ACC112 (cell line): ENCODE measurements at regions not wholly inside any gene's neighbourhood (a gene's known extent, or its start where the extent isn't known, plus 50 kb on each side); places are given as distances from the start of the nearest gene placed in this dataset.
"Not testable (repeated sequence)": the region's sequence is repeated elsewhere in the genome, so short reads cannot be mapped to it uniquely, and the experiment has no call there.

Experiments
- H2AFZ ChIP-seq: fragments of 200-600 bp; sonication (generic); one replicate; pipeline ENCODE4 v1.6.0; 2017; ENCODE audit warnings: antibody characterized with exemption, low read length; ENCODE audit not compliant: unreplicated experiment
- H3K27ac ChIP-seq: fragments of 200-600 bp; sonication (generic); 2 replicates; pipeline ENCODE4 v1.5.1; 2014; ENCODE audit warnings: low read depth, mild to moderate bottlenecking, antibody characterized with exemption, low read length, moderate library complexity
- H3K27me3 ChIP-seq: fragments of 200-600 bp; sonication (generic); 2 replicates; pipeline ENCODE4 v1.6.1; 2014; ENCODE audit warnings: mild to moderate bottlenecking, antibody characterized with exemption, low read length, moderate library complexity, mixed read lengths; ENCODE audit not compliant: insufficient read depth
- H3K36me3 ChIP-seq: fragments of 200-600 bp; sonication (generic); 2 replicates; pipeline ENCODE4 v1.6.1; 2016; ENCODE audit warnings: mild to moderate bottlenecking, antibody characterized with exemption, low read length, moderate library complexity, mixed read lengths; ENCODE audit not compliant: insufficient read depth
- H3K4me1 ChIP-seq: fragments of 200-600 bp; sonication (generic); one replicate; pipeline ENCODE4 v1.6.1; 2016; ENCODE audit warnings: low read length, mixed read lengths; ENCODE audit not compliant: insufficient read depth, unreplicated experiment, control insufficient read depth
- H3K4me3 ChIP-seq: fragments of 200-600 bp; sonication (generic); 2 replicates; pipeline ENCODE4 v1.5.1; 2014; ENCODE audit warnings: mild to moderate bottlenecking, low read depth, low read length
- H3K79me2 ChIP-seq: fragments of 200-600 bp; sonication (generic); one replicate; pipeline ENCODE4 v1.6.0; 2016; ENCODE audit warnings: low read length; ENCODE audit not compliant: control insufficient read depth, unreplicated experiment, insufficient read depth

- not testable (repeated sequence) for H3K4me3 ChIP-seq, H3K36me3 ChIP-seq
Measured at GRCh38 chr4:12109056-12109455, 680.4 kb upstream of the HS3ST1 start.

DNA sequence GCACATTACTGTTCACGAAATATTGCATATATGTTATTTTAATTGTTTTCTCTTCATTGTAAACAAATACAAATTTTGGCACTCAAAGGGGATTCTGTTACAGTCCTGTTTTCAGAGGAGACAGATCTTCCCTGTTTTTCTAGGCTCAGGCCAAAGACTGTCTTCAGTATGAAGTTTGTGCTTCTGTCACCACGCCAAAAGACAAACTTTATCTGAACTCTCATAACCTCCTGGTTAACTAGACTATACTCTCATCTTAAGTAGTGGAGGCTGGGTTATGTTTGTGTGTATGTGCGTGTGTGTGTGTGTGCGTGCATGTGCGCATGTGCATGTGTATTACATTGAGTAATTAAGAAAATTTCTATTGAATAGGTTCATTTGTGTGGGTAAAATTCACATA lies 676.8 kb upstream of the HS3ST1 start:
- H3K27me3 ChIP-seq: no peaks in the 10 kb centered on the region
- no peaks in the 10 kb centered on the region for H3K79me2 ChIP-seq
- H3K36me3 ChIP-seq: no peaks in the 10 kb centered on the region
- no peaks in the 10 kb centered on the region for H3K4me1 ChIP-seq
- no peak overlapping the region for H3K27ac ChIP-seq
- no peak overlapping the region for H3K4me3 ChIP-seq
- no peak overlapping the region for H2AFZ ChIP-seq

More at GRCh38 chr4:12109056-12109455, 680.4 kb upstream of the HS3ST1 start:
- H3K4me1 ChIP-seq, H3K79me2 ChIP-seq, H2AFZ ChIP-seq, H3K27ac ChIP-seq, H3K27me3 ChIP-seq: not testable (repeated sequence)

- not testable (repeated sequence) for H3K79me2 ChIP-seq, H3K4me3 ChIP-seq, H3K27ac ChIP-seq, H3K36me3 ChIP-seq, H3K4me1 ChIP-seq, H2AFZ ChIP-seq, H3K27me3 ChIP-seq
Measured at GRCh38 chr4:12089920-12090319, 661.2 kb upstream of the HS3ST1 start.

GRCh38 chr4:12084690-12085089 lies 656.0 kb upstream of the HS3ST1 start:
- Histone ChIP-seq H2AFZ (no peak overlapping the region), H3K27me3 (no peaks in the 10 kb centered on the region), H3K36me3 (no peaks in the 10 kb centered on the region), H3K4me1 (no peaks in the 10 kb centered on the region), H3K27ac (no peak overlapping the region), H3K4me3 (no peak overlapping the region), H3K79me2 (no peaks in the 10 kb centered on the region)

DNA sequence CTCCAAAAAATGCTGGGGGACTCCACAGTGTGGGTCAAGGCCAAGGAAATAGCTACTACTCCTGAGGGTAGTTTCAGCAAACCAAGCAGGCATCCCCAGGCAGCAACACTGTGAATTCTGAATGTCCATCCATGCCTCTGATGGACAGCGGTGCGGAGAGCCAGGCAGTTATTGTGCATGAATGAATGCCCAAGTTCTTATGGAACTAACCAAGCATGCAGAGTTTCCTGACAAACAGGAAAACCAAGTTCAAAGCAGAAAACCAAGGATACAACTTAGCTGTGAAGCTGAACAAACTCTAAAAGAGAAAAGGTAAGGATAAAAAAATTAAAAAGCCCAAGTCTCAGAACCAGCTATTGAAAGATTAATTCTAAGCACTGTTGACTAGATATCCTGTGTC lies 642.6 kb upstream of the HS3ST1 start:
- no peaks in the 10 kb centered on the region for H3K27me3 ChIP-seq
- no peaks in the 10 kb centered on the region for H3K36me3 ChIP-seq
- H3K79me2 ChIP-seq: no peaks in the 10 kb centered on the region
- no peaks in the 10 kb centered on the region for H3K4me1 ChIP-seq
- H3K4me3 ChIP-seq: no peak overlapping the region
- H3K27ac ChIP-seq: no peak overlapping the region
- no peak overlapping the region for H2AFZ ChIP-seq

DNA sequence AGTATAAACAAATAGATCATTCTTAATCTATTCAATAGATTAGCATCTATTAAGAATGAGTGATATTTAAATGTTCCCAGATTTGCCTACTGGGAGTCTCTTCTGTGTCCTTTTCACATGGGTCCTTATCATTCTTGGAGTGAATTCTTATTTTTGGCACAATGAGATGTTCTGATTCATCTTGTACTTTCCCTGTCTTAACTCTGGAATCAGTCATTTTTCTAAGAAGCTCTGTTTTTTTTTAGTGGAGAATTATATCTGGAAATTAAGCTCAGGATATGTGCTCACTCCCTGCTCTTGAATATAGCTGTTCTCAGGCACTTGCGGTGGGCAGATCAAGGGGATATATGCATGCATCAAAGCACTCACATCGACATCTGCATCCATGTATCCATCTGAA lies 625.3 kb upstream of the HS3ST1 start:
- Histone ChIP-seq H3K4me1 (no peaks in the 10 kb centered on the region), H2AFZ (no peak overlapping the region), H3K27ac (no peak overlapping the region), H3K27me3 (no peaks in the 10 kb centered on the region), H3K79me2 (no peaks in the 10 kb centered on the region), H3K36me3 (no peaks in the 10 kb centered on the region), H3K4me3 (no peak overlapping the region)

DNA sequence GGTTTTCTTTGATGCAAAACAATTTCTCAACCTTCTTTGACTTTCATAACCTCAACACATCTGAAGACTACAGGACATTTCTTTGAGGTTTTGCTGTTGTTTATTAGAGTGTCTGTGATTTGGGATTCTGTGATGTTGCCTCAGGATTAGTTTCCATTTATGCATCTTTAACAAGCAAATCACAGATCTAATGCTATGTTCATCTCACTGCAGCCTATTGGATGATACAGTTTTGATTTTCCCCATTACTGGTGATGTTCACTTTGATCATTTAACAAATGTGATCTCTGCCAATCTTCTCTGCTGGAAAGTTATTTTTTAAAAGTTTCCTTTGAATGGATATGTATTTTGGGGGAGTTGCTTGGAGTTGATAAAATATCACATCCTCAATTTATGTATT lies 624.9 kb upstream of the HS3ST1 start:
- Histone ChIP-seq H3K79me2 (no peaks in the 10 kb centered on the region), H2AFZ (no peak overlapping the region), H3K27me3 (no peaks in the 10 kb centered on the region), H3K4me1 (no peaks in the 10 kb centered on the region), H3K27ac (no peak overlapping the region), H3K36me3 (no peaks in the 10 kb centered on the region), H3K4me3 (no peak overlapping the region)

GRCh38 chr4:12050357-12050756 lies 621.7 kb upstream of the HS3ST1 start:
- no peaks in the 10 kb centered on the region for H3K27me3 ChIP-seq
- H2AFZ ChIP-seq: no peak overlapping the region
- no peaks in the 10 kb centered on the region for H3K36me3 ChIP-seq
- H3K4me1 ChIP-seq: no peaks in the 10 kb centered on the region
- no peak overlapping the region for H3K4me3 ChIP-seq
- no peak overlapping the region for H3K27ac ChIP-seq
- no peaks in the 10 kb centered on the region for H3K79me2 ChIP-seq

DNA sequence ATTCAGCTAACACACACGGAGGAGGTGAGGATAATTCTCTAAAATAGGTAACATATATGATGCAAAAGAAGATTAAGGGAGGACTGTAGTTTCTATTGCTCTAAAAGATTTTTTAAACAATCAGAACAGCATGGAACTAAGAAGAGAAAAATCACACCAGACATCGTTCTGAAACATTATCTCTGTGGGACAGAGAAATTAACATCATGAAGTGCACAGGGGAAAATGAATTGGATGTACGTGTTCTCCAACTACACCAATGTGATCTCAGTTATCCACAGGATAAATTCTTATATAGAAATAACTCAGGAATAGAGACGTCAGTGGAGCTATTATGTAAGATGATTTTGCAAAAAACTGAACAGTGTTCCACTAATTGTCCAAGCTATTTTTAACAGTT lies 614.1 kb upstream of the HS3ST1 start:
- no peaks in the 10 kb centered on the region for H3K36me3 ChIP-seq
- no peaks in the 10 kb centered on the region for H3K4me1 ChIP-seq
- H3K4me3 ChIP-seq: no peak overlapping the region
- H3K27me3 ChIP-seq: no peaks in the 10 kb centered on the region
- no peak overlapping the region for H3K27ac ChIP-seq
- H3K79me2 ChIP-seq: no peaks in the 10 kb centered on the region
- no peak overlapping the region for H2AFZ ChIP-seq

DNA sequence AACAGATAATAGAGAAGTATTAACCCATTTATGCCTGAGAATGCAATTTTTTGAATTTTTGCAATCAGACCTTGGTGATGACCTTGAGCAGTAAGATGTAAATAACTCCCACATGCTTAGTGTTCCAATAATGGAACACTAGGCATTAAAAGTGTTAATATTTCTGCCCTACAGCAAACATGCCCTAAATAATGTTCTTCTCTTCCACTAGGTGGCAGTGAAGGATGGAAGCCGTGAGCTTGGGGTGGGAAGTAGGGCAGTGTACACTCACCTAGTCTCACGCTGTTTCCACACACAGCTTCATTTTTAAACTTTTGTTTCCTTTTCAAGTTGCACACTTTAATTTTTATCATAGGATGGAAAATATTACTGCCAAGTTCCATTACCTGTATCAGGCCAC lies 613.1 kb upstream of the HS3ST1 start:
- no peaks in the 10 kb centered on the region for H3K79me2 ChIP-seq
- H3K36me3 ChIP-seq: no peaks in the 10 kb centered on the region
- H3K4me3 ChIP-seq: no peak overlapping the region
- H3K4me1 ChIP-seq: no peaks in the 10 kb centered on the region
- no peak overlapping the region for H3K27ac ChIP-seq
- H2AFZ ChIP-seq: no peak overlapping the region
- H3K27me3 ChIP-seq: no peaks in the 10 kb centered on the region

DNA sequence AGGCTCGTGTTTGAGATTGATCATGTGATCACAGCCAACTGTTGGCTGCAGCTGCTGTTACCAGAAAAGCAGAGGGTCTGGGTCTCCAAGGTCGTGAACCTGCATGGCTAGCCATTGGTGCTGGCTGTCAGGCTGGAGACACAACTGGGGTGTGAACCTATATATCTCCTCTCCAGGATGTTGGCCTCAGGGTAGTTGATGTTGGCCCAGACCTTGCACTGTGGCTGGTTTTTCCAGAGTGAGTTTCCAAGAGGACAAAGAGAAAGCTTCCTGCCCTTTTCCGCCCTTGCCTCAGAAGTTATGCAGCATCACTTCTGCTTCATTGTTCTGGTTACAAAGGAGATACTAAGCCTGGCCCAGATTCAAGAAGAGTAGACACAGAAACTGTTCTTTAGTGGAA lies 607.8 kb upstream of the HS3ST1 start:
- no peak overlapping the region for H2AFZ ChIP-seq

DNA sequence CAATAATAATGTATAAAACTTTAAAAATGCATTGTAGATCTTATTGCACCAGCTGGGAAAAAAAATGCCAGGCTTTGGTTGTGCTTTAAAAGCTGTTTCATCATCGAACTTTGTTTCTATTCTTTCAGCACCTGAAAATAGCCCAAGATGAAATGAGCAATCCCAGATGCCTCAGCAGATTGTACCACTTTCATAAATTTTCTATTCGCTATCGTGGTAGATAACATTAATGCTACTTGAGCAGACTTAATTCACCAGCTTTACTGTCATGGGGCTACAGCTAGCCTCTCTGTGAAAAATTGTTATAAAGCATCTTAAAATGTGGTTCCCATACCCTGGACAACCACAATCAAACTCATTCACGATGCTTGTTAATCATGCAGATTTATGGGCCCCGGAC lies 599.6 kb upstream of the HS3ST1 start:
- no peaks in the 10 kb centered on the region for H3K4me1 ChIP-seq
- no peak overlapping the region for H3K27ac ChIP-seq
- H3K36me3 ChIP-seq: no peaks in the 10 kb centered on the region
- no peaks in the 10 kb centered on the region for H3K79me2 ChIP-seq
- H3K4me3 ChIP-seq: no peak overlapping the region
- H3K27me3 ChIP-seq: no peaks in the 10 kb centered on the region
- no peak overlapping the region for H2AFZ ChIP-seq

More for the DNA sequence above, 607.8 kb upstream of the HS3ST1 start:
- Histone ChIP-seq H3K27me3 (no peaks in the 10 kb centered on the region), H3K4me3 (no peak overlapping the region), H3K27ac (no peak overlapping the region), H3K4me1 (no peaks in the 10 kb centered on the region), H3K36me3 (no peaks in the 10 kb centered on the region), H3K79me2 (no peaks in the 10 kb centered on the region)
